NCI-H1417 treated with DMSO at 0.1 percent for 48 hours (cell line): ENCODE measurements at regions not wholly inside any gene's neighbourhood (a gene's known extent, or its start where the extent isn't known, plus 50 kb on each side); places are given as distances from the start of the nearest gene placed in this dataset.
"Not testable (repeated sequence)": the region's sequence is repeated elsewhere in the genome, so short reads cannot be mapped to it uniquely, and the experiment has no call there.

ENCODE experiments used
- DNase-seq: peaks from one replicate; lab custom pipeline; 2025; lab: John Stamatoyannopoulos, UW

DNA sequence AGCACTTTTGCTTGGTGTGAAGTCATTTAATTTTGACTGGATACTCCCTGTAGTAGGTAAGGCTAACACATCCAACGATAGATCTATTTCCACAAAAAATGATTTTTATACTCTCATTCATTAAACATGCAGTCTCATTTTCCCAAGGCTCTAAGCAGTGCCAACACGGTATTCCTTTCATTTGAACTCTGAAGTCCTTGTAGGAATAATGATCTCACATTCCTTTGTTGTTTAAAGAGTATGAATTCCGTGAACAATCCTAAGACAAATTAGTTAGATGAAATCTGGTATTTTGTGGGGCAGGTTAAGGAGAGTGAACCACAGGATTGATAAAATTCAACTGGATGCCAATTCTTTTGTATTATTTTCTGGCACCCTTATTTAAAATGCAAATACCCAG is 66.6 kb downstream of the LACC1 start:
- DNase-seq: no peak

DNA sequence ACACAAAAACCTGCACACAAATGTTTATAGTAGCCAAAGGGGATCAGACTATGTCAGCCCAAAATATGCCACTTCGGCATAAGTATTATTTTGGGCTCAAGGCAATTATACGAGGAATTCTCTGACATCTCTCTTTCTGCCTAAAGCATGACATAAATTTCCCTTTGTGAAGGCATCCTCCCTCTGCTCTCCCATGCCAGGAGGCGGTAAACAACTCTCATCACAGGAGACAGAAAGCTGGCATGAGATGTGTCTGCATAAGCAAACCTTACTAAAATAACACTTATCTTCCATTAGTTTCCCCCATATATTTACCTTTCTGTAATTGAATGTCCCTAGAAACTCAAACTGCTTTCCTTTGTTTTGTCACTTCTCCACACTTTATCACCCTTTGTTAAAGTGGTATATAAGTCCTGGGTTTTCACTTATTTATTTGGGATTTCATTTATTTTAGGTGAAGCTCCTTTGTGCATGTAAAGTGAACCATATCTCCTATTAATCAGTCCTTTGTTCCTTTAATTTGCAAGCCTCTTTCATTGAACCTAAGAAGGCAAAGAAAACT is 68.3 kb downstream of the LACC1 start:
- DNase-seq: no peak

GRCh38 chr13:43953370-43953769 is 73.7 kb downstream of the LACC1 start:
- DNase-seq: no peak

- not testable (repeated sequence) for DNase-seq
Observed at GRCh38 chr13:43956975-43957374, 77.3 kb downstream of the LACC1 start.

- DNase-seq: no peak
Observed at GRCh38 chr13:43959291-43959690, 79.6 kb downstream of the LACC1 start.

DNA sequence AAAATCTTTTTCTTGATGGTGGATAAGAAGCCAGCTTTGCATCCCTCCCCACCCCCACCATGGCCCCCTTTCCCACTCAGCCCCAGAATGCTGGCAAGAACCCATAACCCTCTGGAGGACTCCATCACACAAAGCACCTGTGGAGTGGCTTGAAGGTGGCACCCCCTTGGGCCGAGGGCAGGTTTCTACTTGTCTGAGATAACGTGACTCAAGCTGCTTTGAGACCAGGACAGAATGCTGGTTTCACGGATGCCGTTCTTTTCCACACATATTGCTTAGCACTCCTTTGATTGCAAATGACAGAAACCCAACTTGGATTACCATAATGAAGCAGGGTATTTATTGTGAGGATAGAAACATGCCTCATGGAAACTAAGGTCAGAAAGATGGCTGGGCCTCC is 82.2 kb downstream of the LACC1 start:
- no peak for DNase-seq

DNA sequence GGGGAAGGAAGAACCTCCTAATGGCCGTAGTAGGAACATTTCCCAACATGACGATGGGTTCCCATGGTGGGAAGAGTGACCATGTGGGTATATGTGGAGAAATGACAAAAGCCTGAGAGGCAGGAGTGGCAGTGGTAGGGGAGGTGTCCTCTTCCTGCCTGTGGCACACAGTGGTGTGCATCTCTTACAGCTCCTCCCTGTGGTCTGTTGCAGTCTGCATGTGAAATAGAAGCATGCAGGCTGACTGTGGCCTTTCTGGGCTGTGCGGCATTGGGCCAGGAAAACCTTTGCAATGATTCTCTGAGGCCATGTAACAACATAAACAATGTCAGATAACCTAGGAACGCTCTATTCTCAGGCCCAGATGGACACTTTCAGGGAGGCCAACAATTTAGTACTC is 84.0 kb downstream of the LACC1 start:
- no peak for DNase-seq

DNA sequence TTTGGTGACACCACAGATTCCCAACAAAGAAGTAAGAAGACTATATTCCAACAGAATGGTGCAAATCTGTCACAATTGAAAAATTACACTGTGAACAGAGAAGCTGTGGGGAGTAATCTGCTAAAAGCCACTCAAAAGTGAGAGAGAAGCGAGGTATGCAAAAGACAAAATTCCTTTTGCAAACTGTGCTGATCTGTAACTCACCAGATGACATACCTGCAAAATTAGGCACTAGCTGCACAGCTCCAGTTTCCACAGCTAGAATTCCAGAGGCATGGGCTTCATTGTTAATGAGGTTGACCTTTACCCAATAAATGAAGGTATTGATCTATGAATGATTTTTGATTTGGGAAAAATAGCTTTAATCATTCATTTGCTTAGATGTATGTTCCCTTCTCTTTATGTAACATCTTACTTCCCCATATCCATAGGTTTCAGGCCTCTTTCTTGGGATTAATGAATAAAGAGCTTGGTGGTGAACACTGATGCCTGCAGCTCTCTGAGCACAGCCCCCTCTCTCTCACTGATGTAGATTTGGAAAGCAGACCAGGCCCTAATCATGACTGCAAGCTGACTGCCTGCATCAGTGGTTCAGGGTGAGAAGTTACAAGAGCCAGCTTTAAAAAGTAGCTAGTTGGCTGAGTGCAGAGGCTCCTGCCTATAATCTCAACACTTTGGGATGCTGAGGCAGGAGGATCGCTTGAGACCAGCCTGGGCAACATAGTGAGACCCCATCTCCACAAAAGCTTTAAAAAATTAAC is 85.2 kb downstream of the LACC1 start:
- DNase-seq: no peak

- no peak for DNase-seq
Observed at GRCh38 chr13:43965459-43965845, 85.7 kb downstream of the LACC1 start.

DNA sequence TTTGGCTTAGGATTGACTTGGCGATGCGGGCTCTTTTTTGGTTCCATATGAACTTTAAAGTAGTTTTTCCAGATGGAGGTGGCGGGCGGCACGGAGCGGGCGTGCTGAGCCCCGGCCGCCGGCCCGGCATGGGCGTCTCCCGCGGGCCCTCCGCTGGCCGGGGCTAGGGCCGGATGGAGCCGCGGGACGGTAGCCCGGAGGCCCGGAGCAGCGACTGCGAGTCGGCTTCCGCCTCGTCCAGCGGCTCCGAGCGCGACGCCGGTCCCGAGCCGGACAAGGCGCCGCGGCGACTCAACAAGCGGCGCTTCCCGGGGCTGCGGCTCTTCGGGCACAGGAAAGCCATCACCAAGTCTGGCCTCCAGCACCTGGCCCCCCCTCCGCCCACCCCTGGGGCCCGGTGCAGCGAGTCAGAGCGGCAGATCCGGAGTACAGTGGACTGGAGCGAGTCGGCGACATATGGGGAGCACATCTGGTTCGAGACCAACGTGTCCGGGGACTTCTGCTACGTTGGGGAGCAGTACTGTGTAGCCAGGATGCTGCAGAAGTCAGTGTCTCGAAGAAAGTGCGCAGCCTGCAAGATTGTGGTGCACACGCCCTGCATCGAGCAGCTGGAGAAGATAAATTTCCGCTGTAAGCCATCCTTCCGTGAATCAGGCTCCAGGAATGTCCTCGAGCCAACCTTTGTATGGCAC is 88.7 kb downstream of the LACC1 start:
- not testable (repeated sequence) for DNase-seq

GRCh38 chr13:43968943-43969690 is 89.4 kb downstream of the LACC1 start:
- DNase-seq: not testable (repeated sequence)

- not testable (repeated sequence) for DNase-seq
Observed at GRCh38 chr13:43969919-43970318, 90.2 kb downstream of the LACC1 start.

DNA sequence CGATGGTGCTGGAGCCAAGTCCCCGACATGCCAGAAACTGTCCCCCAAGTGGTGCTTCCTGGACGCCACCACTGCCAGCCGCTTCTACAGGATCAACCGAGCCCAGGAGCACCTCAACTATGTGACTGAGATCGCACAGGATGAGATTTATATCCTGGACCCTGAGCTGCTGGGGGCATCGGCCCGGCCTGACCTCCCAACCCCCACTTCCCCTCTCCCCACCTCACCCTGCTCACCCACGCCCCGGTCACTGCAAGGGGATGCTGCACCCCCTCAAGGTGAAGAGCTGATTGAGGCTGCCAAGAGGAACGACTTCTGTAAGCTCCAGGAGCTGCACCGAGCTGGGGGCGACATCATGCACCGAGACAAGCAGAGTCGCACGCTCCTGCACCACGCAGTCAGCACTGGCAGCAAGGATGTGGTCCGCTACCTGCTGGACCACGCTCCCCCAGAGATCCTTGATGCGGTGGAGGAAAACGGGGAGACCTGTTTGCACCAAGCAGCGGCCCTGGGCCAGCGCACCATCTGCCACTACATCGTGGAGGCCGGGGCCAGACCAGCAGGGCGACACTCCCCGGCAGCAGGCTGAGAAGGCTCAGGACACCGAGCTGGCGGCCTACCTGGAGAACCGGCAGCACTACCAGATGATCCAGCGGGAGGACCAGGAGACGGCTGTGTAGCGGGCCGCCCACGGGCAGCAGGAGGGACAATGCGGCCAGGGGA is 91.0 kb downstream of the LACC1 start:
- DNase-seq: not testable (repeated sequence)

- not testable (repeated sequence) for DNase-seq
Observed at GRCh38 chr13:43971324-43971723, 91.6 kb downstream of the LACC1 start.

DNA sequence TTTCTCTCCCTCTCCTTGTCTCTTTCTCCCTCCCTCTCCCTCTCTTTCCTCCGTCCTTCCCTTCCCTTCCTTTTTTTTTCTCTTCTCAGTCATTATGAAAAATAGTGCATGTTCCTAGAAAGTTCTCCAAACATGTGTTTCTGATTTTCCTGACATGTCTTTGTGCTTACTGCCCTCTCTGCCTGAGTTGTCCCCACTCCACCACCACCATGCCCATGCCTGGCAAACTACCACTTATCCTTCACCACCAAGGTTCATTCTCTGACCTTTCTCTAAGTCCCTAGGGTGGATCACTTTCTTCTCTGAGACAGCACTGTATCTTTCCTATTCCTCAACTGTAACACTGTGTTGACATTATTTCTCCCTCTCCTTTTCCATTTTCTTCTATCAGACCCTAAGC is 98.2 kb downstream of the LACC1 start:
- DNase-seq: no peak

DNA sequence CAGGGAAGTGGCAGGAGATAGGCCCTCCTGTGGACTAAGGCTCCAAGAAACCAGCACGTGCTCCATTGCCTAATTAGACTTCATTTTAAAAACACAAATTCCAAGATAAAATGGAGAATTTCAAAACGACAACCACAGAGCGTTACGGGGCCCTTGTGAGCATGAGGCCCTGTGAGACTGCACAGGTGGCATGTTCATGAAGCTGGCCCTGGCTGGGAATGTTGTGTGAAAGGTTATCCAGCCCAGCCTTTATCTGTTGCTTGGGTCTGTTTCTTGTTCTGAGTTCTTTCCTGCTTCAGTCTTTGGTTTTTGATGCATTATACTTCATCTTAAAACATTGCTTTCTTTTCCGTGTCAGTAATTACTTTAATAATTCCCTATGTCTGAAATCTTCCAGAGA is 99.0 kb downstream of the LACC1 start:
- DNase-seq: no peak

GRCh38 chr13:43979492-43979891 is 99.8 kb downstream of the LACC1 start:
- no peak for DNase-seq

DNA sequence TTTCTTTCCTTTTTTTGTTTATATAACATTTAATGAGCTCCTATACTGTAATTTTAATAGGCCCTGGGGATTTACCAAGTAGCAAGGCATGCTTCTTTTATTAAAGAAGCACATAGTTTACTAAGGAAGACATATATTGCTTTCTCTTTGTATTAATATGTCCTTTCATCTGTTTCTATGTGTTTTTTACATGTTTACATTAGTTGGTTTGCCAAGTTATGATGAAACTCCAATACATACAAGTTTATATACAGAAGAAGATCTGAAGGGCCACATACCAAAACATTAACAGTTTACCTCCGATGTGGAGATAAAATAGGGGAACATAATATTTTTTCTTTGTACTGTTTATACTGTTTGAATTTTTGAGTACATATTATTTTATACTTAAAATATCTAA is 100.9 kb downstream of the LACC1 start:
- DNase-seq: no peak

- DNase-seq: no peak
Observed at GRCh38 chr13:43981091-43981490, 101.4 kb downstream of the LACC1 start.

- no peak for DNase-seq
Observed at GRCh38 chr13:43981512-43982301, 102.0 kb downstream of the LACC1 start.

DNA sequence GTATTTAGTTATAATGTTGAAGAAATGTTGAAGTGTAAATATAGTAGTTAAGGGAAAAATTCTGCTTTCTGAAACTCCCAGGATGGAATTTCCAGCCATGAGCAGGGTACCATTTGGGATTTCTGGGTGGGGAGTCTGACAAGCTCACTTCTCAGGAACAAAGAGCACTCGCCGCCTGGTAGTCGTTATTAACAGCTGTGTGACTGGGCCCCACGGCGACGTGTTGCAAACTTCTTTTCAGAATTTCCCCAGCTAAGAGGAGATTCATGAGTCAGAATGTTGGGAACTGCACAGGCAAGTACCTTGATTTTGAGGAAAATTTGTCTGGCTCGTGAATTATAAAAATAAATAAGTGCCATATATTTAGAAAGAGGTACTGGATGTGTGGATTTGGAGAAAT is 103.7 kb downstream of the LACC1 start:
- no peak for DNase-seq
